ENCODE measurements at regions not wholly inside any gene's neighbourhood (a gene's known extent, or its start where the extent isn't known, plus 50 kb on each side); places are given as distances from the start of the nearest gene placed in this dataset.
"Not testable (repeated sequence)": the region's sequence is repeated elsewhere in the genome, so short reads cannot be mapped to it uniquely, and the experiment has no call there.

DNA sequence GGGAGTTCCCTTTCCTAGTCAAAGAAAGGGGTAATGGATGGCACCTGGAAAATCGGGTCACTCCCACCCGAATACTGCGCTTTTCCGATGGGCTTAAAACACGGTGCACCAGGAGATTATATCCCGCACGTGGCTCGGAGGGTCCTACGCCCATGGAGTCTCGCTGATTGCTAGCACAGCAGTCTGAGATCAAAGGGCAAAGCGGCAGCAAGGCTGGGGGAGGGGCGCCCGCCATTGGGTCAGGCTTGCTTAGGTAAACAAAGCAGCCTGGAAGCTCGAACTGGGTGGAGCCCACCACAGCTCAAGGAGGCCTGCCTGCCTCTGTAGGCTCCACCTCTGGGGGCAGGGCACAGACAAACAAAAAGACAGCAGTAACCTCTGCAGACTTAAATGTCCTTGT is 683.3 kb upstream of the MIR17HG start:
- DNase-seq = not testable (repeated sequence)

DNA sequence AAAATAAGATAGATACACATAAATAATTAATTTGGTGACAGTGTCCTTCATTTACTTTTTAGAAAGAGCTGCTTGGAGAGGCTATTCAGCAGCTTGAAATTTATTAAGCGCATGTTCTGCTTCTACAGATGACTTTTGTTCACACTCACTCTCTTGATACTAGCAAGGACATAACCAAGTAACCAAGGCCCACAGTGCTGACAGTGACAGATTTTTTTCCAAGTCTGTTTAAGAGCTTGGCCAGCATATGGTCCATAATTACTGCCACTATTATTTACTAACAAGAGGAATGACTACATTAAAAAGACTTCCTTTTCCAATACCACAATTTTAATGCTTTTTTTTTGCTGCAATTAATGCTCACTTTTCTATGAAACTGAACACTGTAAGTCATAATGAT is 673.7 kb upstream of the MIR17HG start:
- DNase-seq = no peak

DNA sequence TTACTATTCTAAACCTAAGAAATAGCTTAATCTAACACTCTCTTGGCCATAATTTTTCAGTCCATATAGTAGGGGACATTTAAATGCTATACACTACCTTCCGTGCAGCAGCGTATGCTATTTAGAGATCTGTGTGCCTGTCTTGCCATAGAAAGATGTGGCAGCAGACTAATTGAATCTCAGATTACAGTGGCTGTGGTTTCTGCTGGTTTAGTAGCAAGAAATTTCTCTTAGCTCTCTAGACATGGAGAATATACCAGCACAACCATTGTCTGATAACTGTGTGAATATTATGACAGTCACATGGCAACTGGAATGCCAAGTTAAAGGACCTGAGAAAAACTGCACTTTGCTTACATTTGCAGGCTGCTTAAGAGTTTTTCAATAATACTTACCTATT is 672.4 kb upstream of the MIR17HG start:
- DNase-seq = no peak

DNA sequence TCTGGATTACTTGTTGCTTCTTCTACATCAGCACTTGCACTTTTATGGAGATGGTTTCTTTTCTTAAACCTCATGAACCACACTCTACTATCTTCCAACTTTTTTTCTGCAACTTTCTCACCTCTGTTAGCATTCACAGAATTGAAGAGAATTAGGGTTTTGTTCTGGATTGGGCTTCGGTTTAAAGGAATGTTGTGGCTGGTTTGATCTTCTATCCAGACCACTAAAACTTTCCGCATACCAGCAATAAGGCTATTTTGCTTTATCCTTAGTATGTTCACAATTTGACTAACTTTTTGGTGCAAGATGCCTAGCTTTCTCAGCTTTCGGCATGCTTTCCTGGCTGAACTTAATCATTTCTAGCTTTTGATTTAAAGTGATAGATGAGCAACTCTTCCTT is 666.7 kb upstream of the MIR17HG start:
- DNase-seq = no peak

DNA sequence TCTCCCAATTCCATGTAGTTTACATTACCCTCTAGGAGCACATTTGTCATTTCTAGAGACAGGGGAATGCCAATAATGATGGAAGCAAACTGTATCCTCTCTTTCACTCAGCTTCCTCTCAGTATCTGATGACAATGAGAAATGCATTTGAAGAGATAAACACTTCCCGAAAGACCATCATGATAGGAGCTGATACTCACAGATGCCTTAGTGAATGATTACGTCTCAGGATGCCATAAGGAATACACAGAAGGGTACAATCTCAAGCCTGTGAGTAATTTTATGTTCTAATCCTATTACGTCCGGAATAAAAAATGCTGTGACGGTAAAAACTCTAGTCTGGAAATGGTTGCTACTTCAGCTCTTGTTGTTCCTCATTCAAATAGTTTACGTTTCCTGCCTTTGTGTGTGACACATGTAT is 663.8 kb upstream of the MIR17HG start:
- peak; percentile 28 for DNase-seq

DNA sequence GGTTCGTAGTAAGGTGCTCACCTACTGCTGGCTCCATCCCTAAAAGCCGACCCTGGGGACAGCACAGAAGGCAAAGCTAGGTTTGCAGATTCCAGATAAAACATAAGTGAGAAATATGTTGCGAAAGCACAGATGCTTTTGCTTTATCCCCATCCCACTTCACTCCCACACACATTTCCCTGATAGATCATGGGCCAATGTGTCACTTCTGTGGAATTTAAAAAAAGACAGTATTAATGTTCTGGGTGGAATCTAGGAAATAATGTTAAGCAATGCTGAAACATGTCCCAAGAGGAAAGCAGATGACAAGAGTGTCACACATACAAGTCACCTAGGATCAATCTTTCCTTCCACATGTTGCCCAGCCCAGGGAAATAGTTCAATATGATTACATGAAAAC is 661.0 kb upstream of the MIR17HG start:
- peak; percentile 46 for DNase-seq

DNA sequence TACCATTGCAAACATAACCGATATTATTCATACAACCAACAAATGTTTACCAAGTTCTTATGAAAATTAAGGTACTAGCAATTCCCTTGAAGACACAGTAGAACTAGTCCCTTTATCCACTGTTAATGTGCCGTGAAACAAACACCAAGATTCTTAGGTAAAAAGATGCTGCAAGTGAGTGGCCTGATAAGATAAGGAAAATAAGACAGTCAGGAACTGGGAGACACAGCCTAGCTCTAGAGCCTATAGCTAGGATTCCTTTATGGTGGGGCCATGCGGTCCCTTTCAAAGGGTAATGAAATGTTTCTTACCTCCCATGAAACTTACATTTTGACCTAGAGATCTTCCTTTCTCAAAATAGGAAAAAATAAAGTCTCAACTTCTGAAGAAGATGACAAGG is 658.4 kb upstream of the MIR17HG start:
- DNase-seq = no peak

DNA sequence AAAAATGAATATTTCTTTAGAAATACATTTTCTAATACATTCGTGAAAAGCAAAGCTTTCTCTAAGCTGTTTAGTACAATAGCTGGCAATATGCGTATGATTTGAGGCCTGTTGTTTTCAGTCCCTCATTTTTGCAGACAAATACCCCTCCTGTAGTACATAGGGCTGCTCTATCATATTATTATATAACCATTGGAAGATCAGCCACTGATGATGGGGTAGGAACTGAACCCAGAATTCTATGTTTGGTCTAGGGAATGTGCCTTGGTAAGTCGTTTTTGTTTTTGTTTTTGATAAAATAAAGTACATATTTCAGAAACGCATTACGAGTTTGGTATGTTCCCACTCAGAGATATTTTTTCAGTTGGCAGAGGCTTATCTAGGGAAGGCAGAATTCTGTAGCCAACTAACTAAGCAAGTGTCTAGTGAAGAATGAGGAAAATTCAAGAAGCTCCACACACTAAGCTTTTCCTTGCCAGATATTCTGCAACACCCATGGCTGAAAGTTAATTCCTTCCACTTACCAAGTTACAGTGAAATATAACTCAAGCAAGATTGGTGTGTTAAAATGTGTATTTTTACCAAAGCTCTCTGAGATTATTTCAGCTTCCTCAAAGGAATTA is 656.9 kb upstream of the MIR17HG start:
- no peak for DNase-seq

DNA sequence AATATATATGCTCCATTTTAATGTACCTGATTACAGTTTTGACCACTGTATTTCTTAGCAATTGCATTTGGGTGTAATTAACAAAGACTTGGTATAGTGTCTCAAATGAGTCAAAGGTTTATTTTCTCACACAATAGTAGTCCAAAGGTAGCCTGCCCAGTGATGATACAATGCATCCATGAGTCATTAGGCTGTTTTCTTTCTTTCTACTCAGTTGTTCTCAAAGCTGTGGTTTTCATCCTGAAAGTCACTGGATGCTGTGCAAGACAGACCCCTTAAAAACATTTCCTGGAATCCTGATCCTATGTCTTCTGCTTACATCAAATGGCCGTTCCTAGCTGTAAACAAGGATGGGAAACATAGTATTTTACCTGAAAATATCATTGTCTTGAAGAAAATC is 651.2 kb upstream of the MIR17HG start:
- DNase-seq = peak; percentile 8

DNA sequence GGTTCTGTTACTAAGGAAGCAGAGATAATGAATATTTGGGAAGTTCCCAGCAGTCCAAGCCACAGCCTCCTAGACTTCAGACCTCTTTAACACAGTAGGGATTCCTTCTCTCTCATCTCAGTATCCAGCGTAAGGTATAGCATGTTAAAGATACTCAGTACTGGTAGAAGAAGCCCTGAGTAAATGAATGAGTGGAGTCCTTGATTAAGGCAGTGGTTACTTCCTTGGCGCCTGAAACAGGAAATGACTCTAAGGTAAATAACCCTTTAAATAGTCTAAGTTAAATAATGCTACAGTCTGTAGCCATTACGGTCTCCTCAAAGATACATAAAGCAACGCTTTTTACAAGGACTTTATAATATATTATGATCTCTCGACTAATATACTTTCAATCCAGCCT is 650.8 kb upstream of the MIR17HG start:
- no peak for DNase-seq

DNA sequence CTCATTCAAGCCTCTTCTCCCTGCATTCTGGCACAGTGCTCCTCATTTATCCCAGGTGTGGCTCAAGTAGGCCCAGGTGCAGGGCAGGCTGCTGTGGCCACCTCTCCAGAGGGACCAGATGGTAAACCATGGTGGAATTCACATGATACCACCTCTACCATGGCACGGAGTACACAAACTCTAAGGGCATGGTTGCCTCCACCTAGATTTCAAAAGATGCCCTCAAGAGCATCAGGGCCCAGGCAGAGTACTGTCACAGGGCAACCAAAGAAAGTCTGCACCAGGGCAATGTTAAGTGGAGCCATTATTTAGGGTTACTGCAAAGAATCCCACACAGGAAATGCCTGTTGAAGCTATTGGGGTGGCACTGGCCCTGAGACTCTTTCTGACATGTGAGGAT is 647.1 kb upstream of the MIR17HG start:
- no peak for DNase-seq

DNA sequence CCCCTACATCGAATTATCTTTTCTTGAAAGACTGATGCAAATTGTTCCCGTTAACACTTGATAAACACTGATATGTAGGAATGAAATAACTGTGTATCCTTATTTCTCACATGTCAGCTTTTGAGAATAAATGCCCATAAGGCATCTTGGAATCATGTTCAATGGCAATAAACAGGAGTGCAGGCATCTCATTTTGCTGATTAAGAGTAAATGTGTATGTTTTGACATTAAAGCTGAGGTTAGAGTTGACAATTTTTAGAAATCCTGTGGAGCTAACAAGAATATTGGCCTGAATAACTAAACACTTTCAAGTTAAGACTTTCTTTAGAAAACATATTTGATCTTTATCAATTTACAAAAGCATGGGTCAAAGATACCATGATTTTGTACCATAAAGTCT is 646.2 kb upstream of the MIR17HG start:
- DNase-seq = no peak

DNA sequence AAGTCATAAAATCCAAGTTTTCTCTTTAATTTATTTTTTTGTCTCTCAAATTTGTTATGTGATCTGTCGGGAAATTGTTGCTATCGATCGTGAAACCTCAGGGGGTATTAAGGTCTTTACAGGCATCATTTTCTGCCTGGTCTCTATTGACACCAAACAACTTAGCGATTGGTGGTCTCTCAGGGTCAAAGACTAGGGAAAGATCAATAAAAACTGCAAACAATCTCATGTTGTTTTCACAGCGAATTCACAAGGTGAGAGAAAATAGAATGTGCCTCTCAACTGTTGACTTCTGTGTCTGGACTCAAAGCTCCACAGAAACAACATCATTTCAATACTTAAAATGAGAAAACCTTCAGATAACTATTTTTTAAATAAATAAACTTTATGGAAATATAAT is 645.4 kb upstream of the MIR17HG start:
- DNase-seq = no peak

DNA sequence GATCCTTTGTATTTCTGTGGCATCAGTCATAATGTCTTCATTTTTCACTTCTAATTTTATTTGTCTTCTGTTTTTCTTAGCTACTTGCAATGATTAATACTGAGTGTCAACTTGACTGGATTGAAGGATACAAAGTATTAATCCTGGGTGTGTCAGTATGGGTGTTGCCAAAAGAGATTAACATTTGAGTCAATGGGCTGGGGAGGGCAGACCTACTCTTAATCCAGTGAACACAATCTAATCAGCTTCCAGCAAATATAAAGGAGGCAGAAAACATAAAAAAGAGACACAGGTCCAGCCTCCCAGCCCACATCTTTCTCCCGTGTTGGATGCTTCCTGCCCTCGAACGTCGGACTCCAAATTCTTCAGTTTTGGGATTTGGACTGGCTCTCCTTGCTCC is 640.9 kb upstream of the MIR17HG start:
- no peak for DNase-seq

DNA sequence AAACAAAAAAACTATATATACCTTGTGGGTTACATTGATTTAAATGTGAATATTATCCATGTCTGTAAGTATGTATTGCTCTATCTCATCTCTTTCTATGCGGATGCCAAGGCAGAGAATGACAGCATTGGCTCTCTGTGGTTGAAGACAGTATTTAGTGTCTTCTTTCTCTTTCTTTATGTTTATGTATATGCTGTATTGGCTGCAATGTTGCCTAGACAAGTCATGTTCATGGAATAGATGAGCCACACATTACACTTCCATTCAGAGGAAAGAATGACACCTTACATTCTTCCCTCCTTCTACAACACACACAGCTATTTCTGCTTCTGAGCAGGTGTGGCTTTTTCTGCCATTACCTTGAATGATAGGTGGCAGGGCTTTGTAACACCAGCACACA is 639.4 kb upstream of the MIR17HG start:
- no peak for DNase-seq

DNA sequence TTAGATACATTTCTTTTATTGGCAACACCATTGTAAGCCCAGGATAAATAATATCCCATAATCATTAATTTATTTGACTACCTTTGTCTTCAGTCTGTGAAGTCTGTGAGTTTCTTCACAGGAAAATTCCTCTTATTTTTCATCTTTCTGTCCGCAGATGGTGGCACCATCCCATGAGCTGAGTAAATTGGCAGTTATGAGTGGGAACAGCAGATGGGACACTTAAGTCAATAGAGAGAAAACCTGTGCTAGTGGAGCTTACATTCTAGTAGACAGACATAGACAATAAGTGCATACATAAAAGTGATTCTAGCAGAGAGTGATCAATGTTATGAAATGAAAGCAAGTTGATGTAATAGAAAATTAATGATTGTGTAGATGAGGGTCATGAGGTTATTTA is 638.2 kb upstream of the MIR17HG start:
- DNase-seq = no peak

DNA sequence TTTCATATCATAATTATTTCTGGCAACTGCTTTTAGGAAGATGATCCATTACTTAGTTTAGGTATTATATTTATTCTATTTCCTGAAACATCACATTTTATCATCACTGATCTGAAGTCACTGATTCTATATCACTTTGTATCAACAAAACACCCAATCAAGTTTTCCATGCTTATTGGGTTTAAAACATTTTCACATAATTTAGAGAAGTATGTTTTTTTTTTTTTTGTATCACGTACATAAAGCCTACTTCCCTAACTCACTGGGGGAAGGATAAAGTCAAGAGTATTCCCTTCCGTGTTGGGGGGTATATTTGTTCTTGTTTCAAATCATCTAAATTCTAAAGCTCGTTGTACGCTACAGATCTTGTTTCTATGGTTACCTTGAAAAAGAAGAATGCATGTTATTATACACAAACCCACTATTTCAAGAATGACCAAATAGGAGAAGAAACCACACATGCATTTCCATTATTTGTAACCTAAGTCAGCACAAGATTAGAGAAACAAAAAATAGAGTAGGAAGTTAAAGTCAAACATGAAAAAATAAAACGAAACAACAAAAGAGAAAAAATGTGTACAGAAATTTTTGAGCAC is 637.2 kb upstream of the MIR17HG start:
- no peak for DNase-seq

DNA sequence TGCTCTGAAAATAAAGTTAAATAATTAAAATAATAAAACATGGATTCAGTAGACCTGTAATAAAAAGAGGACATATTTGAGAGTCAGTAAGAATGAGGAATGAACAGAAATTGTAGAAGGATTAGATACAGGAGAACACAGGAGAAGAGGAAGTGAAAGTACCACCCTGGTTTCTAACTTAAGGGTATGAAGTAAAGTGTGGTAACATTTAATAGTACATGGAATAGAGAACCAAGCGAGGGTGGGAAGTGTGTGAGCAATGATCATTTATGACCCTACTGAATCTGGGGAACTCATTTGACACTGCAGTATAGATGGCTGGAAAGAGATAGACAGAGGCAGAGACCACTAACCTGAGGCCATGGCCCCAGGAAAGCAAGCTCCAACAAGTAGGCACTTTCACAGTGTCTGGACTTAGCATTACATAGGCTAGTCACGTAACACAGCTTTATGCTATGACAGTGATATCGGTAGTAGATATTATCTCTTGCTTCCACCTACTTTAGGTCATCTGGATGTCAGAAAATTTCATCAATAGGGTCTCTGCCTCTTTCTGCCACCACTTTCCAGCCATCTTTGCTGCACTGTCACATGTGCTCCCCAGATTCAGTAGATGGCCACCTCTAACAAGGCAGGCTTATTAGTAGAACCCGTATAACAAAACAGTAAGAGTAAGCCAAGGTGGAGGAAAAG is 633.9 kb upstream of the MIR17HG start:
- DNase-seq = no peak

DNA sequence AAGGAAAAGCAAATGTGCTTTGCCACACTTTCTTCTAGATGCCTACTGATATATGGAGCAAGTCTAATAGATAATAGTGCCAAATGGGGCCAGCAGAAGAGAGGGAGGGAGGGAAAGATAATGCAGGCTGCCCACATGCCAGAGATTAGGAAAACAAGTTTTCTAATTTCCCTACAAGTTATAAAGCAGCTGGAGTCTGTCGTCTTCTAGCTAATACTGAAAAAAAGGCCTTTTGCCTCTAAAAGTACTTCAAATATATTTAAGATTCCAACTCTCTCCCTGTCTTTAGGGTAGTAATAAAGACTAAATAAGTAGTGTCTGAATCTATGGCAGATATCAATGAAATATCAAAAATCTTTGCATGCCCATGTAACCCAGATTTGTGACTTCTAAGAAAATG is 632.0 kb upstream of the MIR17HG start:
- DNase-seq = no peak

DNA sequence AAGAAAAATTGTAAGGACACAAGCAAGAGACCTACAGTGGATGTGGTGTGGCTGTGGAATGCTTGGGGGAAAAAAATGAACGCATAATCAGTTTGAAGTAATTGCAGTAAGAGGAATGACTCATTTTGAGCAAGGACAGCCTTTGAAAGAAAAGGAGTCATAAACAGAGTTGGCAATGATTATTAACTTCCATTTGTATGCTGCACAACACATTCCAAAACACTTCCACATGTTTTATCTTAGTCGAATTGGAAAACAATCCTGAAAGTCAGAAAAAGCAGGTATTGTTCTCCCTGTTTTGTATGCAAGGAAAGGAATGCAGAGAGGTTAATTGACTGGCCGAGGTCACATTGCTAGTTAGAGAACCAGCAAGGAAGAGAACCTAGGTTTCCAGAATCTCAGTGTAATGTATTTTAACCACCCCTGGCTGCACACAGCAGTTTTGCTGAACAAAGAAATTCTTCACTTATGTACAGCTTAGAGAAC is 630.0 kb upstream of the MIR17HG start:
- peak; percentile 16 for DNase-seq

DNA sequence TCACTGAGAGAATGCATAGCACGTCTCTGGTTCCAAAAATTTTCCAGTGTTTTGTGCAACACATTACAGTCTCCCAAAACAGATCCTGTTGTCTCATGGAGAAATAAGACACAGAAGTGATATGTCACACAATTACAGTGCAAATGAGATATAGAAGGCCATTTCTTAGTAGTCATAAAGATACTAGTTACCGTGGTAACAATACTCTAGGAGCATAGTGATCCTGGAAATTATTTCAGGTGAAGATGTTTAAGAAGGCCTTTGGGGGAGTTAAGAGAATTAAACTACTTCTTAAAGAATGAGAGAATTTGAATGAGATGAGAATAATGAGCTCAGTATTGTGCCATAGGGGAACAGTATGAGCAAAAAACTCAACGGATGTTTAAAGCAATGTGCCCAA is 628.0 kb upstream of the MIR17HG start:
- DNase-seq = no peak

DNA sequence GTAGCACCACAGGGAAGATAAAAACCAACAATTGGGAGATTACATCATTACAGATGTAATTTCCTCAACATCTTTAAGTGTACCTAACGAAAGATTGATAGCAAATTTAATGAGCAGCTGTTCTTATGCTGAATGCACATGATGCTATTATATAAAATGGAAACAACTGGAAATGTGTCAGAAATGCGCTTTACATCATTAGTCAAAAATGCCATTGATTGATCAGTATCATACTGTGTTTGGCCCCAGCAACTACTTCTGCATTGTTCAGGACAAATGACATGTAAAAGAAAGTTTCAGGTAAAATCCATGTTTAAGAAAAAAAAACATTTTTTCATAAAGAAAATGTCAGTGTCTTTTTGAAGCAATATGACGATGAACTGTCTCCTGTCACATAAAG is 625.5 kb upstream of the MIR17HG start:
- DNase-seq = no peak

DNA sequence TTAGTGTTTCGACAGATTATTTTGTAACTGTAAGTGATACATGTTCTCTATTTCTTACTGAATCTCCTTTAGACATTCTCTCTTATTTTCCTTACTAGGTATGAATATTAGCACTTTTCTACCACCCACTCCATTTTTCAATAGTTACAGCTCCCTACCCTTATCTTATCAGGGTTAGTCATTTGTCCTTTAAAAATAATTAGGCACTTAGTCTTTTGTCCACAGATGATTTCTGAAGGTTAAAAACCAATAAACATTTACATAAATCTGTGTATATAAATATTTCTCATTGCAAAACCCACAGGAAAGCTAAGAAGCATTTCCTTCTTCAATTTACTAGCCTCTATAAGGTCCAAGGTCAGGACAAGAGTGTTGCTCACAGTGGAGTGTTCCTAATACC is 624.1 kb upstream of the MIR17HG start:
- no peak for DNase-seq

DNA sequence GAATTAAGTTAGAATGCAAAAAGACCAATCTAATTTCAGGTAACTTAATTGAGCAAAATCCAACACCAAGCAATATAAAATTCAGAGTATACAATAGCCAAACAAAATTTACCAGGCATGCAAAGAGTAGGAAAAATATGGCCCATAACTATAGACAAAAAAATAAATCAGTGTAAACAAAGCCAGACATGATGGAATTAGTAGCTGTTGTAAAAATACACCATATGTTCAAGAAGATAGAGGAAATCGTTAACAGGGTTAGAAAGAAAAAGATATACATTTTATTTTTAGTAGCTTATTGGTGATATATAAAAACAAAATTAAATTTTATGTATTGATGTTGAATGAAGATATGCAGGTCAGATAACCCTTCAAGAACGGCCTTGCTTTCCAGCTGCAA is 621.1 kb upstream of the MIR17HG start:
- DNase-seq = no peak

DNA sequence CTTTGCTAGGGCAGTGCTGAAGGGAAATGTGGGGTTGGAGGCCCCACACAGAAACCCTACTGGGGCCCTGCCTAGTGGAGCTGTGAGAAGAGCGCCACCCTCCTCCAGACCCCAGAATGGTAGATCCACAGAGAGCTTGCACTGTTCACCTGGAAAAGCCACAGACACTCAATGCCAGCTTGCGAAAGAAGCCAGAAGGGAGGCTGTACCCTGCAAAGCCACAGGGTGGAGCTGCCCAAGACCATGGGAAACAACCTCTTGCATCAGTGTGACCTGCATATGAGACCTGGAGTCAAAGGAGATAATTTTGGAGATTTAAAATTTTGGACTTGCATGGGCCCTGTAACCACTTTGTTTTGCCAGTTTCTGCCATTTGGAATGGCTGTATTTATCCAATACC is 615.4 kb upstream of the MIR17HG start:
- DNase-seq = no peak

Data from HCEC 1CT (cell line).